ENCODE measurements at regions not wholly inside any gene's neighbourhood (a gene's known extent, or its start where the extent isn't known, plus 50 kb on each side); places are given as distances from the start of the nearest gene placed in this dataset.

DNA sequence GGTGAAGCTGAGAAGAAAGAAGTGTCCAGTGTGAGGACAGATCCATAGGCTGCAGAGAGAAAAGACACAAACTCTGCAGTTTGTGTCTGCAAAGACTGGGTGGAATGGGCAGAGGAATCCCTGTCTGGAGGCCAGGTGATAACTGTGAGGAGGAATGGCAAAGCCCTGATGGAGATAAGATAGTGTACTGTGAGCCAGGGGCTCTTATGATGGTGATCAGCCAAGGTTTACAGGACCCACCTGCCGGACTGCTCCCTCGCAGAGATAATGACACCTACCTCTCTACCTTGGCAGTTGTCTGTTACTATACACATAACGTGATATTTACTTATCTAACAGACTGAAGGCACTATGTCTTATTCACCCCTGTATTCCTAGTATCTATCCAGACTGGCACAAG is 92.6 kb upstream of the ASIC2 start:
- no peak for DNase-seq
- H3K36me3 ChIP-seq, result no peaks in the 10 kb centered on the region
- TF ChIP-seq EP300 (IDR thresholded peaks at IDR 0.05) (no peak), POLR2A (IDR thresholded peaks at IDR 0.05) (no peak)
- TF ChIP-seq, protein P1, sequence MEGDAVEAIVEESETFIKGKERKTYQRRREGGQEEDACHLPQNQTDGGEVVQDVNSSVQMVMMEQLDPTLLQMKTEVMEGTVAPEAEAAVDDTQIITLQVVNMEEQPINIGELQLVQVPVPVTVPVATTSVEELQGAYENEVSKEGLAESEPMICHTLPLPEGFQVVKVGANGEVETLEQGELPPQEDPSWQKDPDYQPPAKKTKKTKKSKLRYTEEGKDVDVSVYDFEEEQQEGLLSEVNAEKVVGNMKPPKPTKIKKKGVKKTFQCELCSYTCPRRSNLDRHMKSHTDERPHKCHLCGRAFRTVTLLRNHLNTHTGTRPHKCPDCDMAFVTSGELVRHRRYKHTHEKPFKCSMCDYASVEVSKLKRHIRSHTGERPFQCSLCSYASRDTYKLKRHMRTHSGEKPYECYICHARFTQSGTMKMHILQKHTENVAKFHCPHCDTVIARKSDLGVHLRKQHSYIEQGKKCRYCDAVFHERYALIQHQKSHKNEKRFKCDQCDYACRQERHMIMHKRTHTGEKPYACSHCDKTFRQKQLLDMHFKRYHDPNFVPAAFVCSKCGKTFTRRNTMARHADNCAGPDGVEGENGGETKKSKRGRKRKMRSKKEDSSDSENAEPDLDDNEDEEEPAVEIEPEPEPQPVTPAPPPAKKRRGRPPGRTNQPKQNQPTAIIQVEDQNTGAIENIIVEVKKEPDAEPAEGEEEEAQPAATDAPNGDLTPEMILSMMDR (IDR thresholded peaks at IDR 0.05), result no peak
- H3K4me1 ChIP-seq (ENCODE audit: insufficient read depth), result no peaks in the 10 kb centered on the region
- H3K27ac ChIP-seq, result no peak overlapping the region
- no peak overlapping the region for H3K4me3 ChIP-seq
- H3K9me3 ChIP-seq, result no peaks in the 10 kb centered on the region
- intact Hi-C loops (cut with DNase I), result no loop called here
- 48 to 60% (median 52%) methylated on average over 3 of the region's 3 CpGs for WGBS, 3 donors
- no peaks in the 10 kb centered on the region for H3K27me3 ChIP-seq

DNA sequence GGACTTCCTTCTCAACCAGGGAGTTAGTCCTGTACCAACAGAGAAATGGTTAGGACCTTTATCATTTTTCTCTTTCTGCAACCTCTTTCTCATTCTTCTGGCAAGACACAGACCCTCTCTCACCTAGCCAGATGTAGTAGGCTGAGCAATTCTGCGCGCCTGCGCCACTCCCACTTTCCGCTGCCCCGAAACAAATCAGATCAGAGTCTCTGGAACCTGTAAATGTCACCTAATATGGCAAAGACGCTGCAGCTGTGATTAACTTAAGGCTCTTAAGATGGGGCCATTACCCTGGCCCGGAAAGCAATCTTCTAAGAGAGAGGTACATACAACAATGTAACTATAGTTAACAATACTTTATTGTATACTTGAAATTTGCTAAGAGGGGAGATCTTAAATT is 94.3 kb upstream of the ASIC2 start:
- H3K27me3 ChIP-seq, result no peaks in the 10 kb centered on the region
- no peaks in the 10 kb centered on the region for H3K36me3 ChIP-seq
- WGBS, 3 donors, result 72 to 81% (median 73%) methylated on average over 7 of the region's 7 CpGs
- no peak for DNase-seq
- H3K4me1 ChIP-seq (ENCODE audit: insufficient read depth), result no peaks in the 10 kb centered on the region
- no peak for TF ChIP-seq POLR2A (IDR thresholded peaks at IDR 0.05)
- TF ChIP-seq, protein P1 (IDR thresholded peaks at IDR 0.05), result no peak
- no peak for TF ChIP-seq EP300 (IDR thresholded peaks at IDR 0.05)
- H3K4me3 ChIP-seq, result no peak overlapping the region
- no peak overlapping the region for H3K27ac ChIP-seq
- H3K9me3 ChIP-seq, result no peaks in the 10 kb centered on the region
- intact Hi-C loops (cut with DNase I), result no loop called here

DNA sequence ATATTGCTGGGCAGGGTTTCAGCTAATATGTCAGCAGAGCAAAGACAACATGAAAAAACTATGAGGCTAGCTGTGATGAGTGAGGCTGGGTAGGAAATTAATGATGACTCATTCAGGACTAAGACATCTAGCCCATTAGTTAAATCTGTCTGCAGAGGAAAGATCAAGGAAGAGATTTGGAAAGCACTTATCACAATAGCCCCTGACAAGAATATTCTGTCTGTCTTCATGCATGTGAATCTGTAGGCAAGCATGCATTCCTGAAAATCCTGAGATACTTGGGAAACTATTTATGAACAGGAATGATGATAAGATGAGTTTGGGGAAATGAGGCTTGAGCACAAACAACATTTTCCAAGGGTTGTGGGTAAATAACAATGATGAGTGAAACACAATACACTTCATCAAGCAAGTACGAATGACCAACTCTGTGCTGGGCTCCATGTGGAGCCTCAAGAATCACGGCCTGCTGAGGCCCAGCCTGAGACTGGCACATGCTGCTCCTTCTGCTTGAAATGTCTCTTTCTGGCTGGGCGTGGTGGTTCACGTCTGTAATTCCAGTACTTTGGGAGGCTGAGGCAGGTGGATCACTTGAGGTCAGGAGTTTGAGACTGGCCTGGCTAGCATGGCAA is 96.5 kb upstream of the ASIC2 start:
- DNase-seq, result no peak
- Histone ChIP-seq H3K27me3 (no peaks in the 10 kb centered on the region), H3K4me3 (no peak overlapping the region), H3K9me3 (no peaks in the 10 kb centered on the region), H3K36me3 (no peaks in the 10 kb centered on the region), H3K4me1 (ENCODE audit: insufficient read depth) (no peaks in the 10 kb centered on the region), H3K27ac (no peak overlapping the region)
- 52 to 54% (median 52%) methylated on average over 4 of the region's 4 CpGs for WGBS, 3 donors
- TF ChIP-seq, protein P1 (IDR thresholded peaks at IDR 0.05), result no peak
- TF ChIP-seq POLR2A (IDR thresholded peaks at IDR 0.05) (no peak), EP300 (IDR thresholded peaks at IDR 0.05) (no peak)
- intact Hi-C loops (cut with DNase I), result no loop called here

DNA sequence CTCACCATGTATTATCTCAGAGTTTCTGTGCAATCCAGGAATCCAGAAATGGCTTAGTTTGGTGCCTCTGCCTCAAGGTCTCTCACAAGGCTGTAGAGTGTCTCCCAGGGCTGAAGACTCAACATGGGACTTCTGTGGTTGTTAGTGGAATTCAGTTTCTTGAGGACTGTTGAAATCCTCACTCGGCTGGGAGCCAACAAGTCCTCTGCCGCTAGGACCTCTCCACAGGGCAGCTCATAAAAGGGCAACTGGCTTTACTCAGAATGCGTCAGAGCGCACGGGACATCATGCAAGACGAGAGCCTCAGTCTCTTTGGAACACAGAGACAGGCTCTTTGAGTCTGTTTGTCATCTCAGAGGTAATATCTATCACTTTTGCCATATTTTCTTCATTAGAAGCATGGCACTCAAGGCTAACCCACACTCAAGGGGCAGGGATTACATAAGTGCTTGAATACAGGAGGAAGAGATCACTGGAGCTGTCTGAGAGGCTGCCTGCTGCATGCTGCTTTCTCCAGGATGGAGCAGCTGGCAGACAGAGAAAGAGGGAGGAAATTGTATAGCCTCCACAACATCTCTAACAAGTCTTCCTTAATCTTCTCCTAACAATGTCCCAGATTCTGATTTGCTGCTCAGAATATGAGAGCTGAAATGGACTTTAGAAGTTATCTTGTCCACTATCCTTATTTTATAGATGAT is 97.5 kb upstream of the ASIC2 start:
- Histone ChIP-seq H3K4me3 (no peak overlapping the region), H3K27me3 (no peaks in the 10 kb centered on the region), H3K4me1 (ENCODE audit: insufficient read depth) (no peaks in the 10 kb centered on the region), H3K36me3 (no peaks in the 10 kb centered on the region), H3K27ac (no peak overlapping the region), H3K9me3 (no peaks in the 10 kb centered on the region)
- TF ChIP-seq POLR2A (IDR thresholded peaks at IDR 0.05), result no peak
- TF ChIP-seq, protein P1 (IDR thresholded peaks at IDR 0.05), result no peak
- no peak for TF ChIP-seq EP300 (IDR thresholded peaks at IDR 0.05)
- intact Hi-C loops (cut with DNase I), result no loop called here
- DNase-seq, result no peak
- WGBS, 3 donors, result 48 to 55% (median 51%) methylated on average over 6 of the region's 6 CpGs
